ENCODE measurements at regions not wholly inside any gene's neighbourhood (a gene's known extent, or its start where the extent isn't known, plus 50 kb on each side); places are given as distances from the start of the nearest gene placed in this dataset.

- WGBS, 2 donors: 42 to 58% methylated on average over 1 of the region's 1 CpG
- DNase-seq (ENCODE audit: low spot score in 2 of 2): no peak
- intact Hi-C loops (cut with DNase I; ENCODE audit: low total_unique reads): no loop called here
- TF ChIP-seq CTCF (IDR thresholded peaks at IDR 0.05) (no peak), POLR2A (IDR thresholded peaks at IDR 0.05) (no peak)
- H3K4me3 ChIP-seq (ENCODE audit: low read depth, poor library complexity, severe bottlenecking): no peak overlapping the region
Measured at GRCh38 chr7:126001349-126001748, 1071.7 kb upstream of the POT1 start.

GRCh38 chr7:125984795-125985194, 1055.2 kb upstream of the POT1 start:
- WGBS, 2 donors: 72 to 81% methylated on average over 3 of the region's 3 CpGs
- intact Hi-C loops (cut with DNase I; ENCODE audit: low total_unique reads): no loop called here

GRCh38 chr7:125971656-125972055, 1042.0 kb upstream of the POT1 start:
- intact Hi-C loops (cut with DNase I; ENCODE audit: low total_unique reads): no loop called here
- DNase-seq (ENCODE audit: low spot score in 2 of 2): no peak
- H3K4me3 ChIP-seq (ENCODE audit: low read depth, poor library complexity, severe bottlenecking): no peak overlapping the region
- TF ChIP-seq POLR2A (IDR thresholded peaks at IDR 0.05): no peak
- WGBS, 2 donors: 76 to 77% methylated on average over 2 of the region's 2 CpGs

More at GRCh38 chr7:125984795-125985194, 1055.2 kb upstream of the POT1 start:
- no peak for DNase-seq (ENCODE audit: low spot score in 2 of 2)
- TF ChIP-seq CTCF (IDR thresholded peaks at IDR 0.05) (no peak), POLR2A (IDR thresholded peaks at IDR 0.05) (no peak)
- no peak overlapping the region for H3K4me3 ChIP-seq (ENCODE audit: low read depth, poor library complexity, severe bottlenecking)

GRCh38 chr7:125966278-125967048, 1036.8 kb upstream of the POT1 start:
- intact Hi-C loops (cut with DNase I; ENCODE audit: low total_unique reads): no loop called here
- no peak for DNase-seq (ENCODE audit: low spot score in 2 of 2)
- TF ChIP-seq POLR2A (IDR thresholded peaks at IDR 0.05): no peak
- TF ChIP-seq CTCF (IDR thresholded peaks at IDR 0.05): no peak
- 76 to 88% methylated on average over 1 of the region's 1 CpG for WGBS, 2 donors
- no peak overlapping the region for H3K4me3 ChIP-seq (ENCODE audit: low read depth, poor library complexity, severe bottlenecking)

- H3K4me3 ChIP-seq (ENCODE audit: low read depth, poor library complexity, severe bottlenecking): no peak overlapping the region
- intact Hi-C loops (cut with DNase I; ENCODE audit: low total_unique reads): no loop called here
- no peak for DNase-seq (ENCODE audit: low spot score in 2 of 2)
- 19 to 20% methylated on average over 1 of the region's 1 CpG for WGBS, 2 donors
- TF ChIP-seq POLR2A (IDR thresholded peaks at IDR 0.05) (no peak), CTCF (IDR thresholded peaks at IDR 0.05) (no peak)
Measured at GRCh38 chr7:125934955-125935354, 1005.3 kb upstream of the POT1 start.

GRCh38 chr7:125934539-125934938, 1004.9 kb upstream of the POT1 start:
- H3K4me3 ChIP-seq (ENCODE audit: low read depth, poor library complexity, severe bottlenecking): no peak overlapping the region
- intact Hi-C loops (cut with DNase I; ENCODE audit: low total_unique reads): no loop called here
- 28 to 45% methylated on average over 2 of the region's 2 CpGs for WGBS, 2 donors
- DNase-seq (ENCODE audit: low spot score in 2 of 2): peak in 1 of 2 donors; percentile 16
- TF ChIP-seq POLR2A (IDR thresholded peaks at IDR 0.05): no peak

- WGBS, 2 donors: 39 to 43% methylated on average over 1 of the region's 1 CpG
- H3K4me3 ChIP-seq (ENCODE audit: low read depth, poor library complexity, severe bottlenecking): no peak overlapping the region
- no peak for TF ChIP-seq POLR2A (IDR thresholded peaks at IDR 0.05)
- TF ChIP-seq CTCF (IDR thresholded peaks at IDR 0.05): no peak
- intact Hi-C loops (cut with DNase I; ENCODE audit: low total_unique reads): no loop called here
- DNase-seq (ENCODE audit: low spot score in 2 of 2): no peak
Measured at GRCh38 chr7:125930848-125931247, 1001.2 kb upstream of the POT1 start.
